DND-41 (cell line): ENCODE measurements at regions not wholly inside any gene's neighbourhood (a gene's known extent, or its start where the extent isn't known, plus 50 kb on each side); places are given as distances from the start of the nearest gene placed in this dataset.

Experiments used
- EZH2 ChIP-seq: IDR thresholded peaks from 3 replicates; pipeline ENCODE4 v1.6.1; 2012; ENCODE audit warnings: borderline replicate concordance, low read depth, mild to moderate bottlenecking, moderate library complexity, low read length, inconsistent platforms; ENCODE audit not compliant: severe bottlenecking
- TF ChIP-seq, protein P1 (sequence below): IDR thresholded peaks from 2 replicates; pipeline ENCODE4 v1.5.1; 2012; ENCODE audit warnings: borderline replicate concordance, low read length, moderate library complexity, mild to moderate bottlenecking; ENCODE audit not compliant: poor library complexity, severe bottlenecking; ENCODE audit errors: extremely low read depth

DNA sequence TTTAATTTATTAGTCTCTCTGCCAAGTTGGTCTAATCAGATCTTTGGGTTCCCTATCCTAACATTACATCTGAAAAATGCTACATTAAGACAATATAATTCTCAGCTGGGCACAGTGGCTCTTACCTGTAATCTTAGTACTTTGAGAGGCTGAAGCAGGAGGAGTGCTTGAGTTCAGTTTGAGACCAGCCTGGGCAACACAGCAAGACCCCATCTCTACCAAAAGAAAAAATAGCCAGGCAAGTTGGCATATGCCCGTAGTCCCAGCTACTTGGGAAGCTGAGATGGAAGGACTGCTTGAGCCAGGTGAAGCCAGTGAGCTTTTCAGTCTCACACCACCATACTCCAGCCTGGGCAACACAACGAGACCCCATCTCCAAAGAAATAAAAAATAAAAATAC lies 95.0 kb downstream of the KLF12 start:
- TF ChIP-seq, protein P1, sequence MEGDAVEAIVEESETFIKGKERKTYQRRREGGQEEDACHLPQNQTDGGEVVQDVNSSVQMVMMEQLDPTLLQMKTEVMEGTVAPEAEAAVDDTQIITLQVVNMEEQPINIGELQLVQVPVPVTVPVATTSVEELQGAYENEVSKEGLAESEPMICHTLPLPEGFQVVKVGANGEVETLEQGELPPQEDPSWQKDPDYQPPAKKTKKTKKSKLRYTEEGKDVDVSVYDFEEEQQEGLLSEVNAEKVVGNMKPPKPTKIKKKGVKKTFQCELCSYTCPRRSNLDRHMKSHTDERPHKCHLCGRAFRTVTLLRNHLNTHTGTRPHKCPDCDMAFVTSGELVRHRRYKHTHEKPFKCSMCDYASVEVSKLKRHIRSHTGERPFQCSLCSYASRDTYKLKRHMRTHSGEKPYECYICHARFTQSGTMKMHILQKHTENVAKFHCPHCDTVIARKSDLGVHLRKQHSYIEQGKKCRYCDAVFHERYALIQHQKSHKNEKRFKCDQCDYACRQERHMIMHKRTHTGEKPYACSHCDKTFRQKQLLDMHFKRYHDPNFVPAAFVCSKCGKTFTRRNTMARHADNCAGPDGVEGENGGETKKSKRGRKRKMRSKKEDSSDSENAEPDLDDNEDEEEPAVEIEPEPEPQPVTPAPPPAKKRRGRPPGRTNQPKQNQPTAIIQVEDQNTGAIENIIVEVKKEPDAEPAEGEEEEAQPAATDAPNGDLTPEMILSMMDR = no peak
- no peak for TF ChIP-seq EZH2
